ENCODE measurements at regions not wholly inside any gene's neighbourhood (a gene's known extent, or its start where the extent isn't known, plus 50 kb on each side); places are given as distances from the start of the nearest gene placed in this dataset.

DNA sequence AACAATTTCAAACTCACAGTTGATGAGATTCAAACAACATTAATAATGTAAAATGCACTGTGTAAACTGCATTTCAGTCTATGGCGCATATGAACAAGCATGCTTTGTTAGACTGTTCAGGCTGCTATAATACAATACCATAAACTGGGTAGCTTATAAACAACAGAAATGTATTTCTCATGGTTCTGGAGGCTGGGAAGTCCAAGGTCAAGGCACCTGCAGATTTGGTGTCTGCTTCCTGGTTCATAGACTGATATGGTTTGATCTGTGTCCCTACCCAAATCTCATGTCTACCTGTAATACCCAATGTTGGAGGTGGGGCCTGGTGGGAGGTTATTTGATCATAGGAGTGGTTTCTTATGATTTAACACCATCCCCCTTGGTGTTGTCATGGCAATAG lies 148.1 kb upstream of the SERPINE2 start:
- TF ChIP-seq POLR2AphosphoS5 (IDR thresholded peaks at IDR 0.05; ENCODE audit: low read depth, low read length) (no peak), POLR2A (IDR thresholded peaks at IDR 0.05; ENCODE audit: low read depth, low read length) (no peak), SPI1 (IDR thresholded peaks at IDR 0.05; ENCODE audit: low read depth, low read length) (no peak), TAF1 (IDR thresholded peaks at IDR 0.05; ENCODE audit: low read depth, low read length) (no peak), POU2F2 (IDR thresholded peaks at IDR 0.05; ENCODE audit: low read depth, low read length) (no peak), PAX5 (IDR thresholded peaks at IDR 0.05; ENCODE audit: insufficient read depth, low read length, severe bottlenecking) (no peak)
